ENCODE measurements at regions not wholly inside any gene's neighbourhood (a gene's known extent, or its start where the extent isn't known, plus 50 kb on each side); places are given as distances from the start of the nearest gene placed in this dataset.
A peak's percentile ranks its signal among the peaks of the same experiment; 100 is the strongest.

DNA sequence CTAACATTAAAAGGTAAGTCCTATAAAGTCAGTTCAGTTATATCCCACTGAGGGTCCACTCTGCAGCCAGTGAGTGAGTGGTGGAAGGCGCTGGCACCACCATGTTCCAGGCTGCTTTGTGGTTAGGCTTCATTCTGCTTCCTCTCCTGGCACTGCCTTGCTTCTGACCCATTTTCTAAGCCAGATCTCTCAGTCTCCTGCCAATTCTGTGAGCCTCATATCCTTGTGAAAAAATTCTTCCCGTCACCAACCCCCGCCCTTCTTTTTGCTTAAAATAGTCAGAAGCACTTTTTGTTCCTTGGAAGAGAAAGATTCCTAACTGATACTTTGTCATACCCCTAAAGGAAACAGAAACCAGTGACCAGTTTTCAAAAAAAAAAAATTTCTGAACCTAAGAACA, 139.8 kb upstream of the NCK2 start:
- H4K8ac ChIP-seq (ENCODE audit: extremely low read depth, insufficient read depth, low read length), result 0 out of 2 replicates have a peak overlapping the region, but pooled peaks have one; percentile 46
- ChIA-PET CTCF (ENCODE audit: partially characterized antibody) (no interaction called here), POLR2A (ENCODE audit: partially characterized antibody) (no interaction called here)
- H3K9me3 ChIP-seq (ENCODE audit: insufficient read depth in 2 of 2, low read depth in 1 of 2, low read length in 1 of 2), result no peaks in the 10 kb centered on the region
- H3K27me3 ChIP-seq (replicated peaks in 1 of 4; ENCODE audit: control insufficient read depth in 3 of 4, extremely low read depth in 1 of 4, insufficient read depth in 3 of 4, low read length in 3 of 4), result no peaks in the 10 kb centered on the region
- H3K4me1 ChIP-seq (replicated peaks in 1 of 4; ENCODE audit: control insufficient read depth in 3 of 4, insufficient read depth in 4 of 4, low read length in 3 of 4), result peaks cover 0 to 8% (median 3%) of the 10 kb centered on the region in 4 experiments; a peak in 3 of 7 replicates
- peak overlapping the region; percentile 29 for H4K91ac ChIP-seq (replicated peaks; ENCODE audit: insufficient read length, low read length)
- no peak overlapping the region for H3K4me3 ChIP-seq (ENCODE audit: extremely low read depth in 1 of 4, insufficient read depth in 2 of 4, low read depth in 3 of 4, low read length in 4 of 4)
- no peak overlapping the region; a peak in 1 of 4 replicates for H3K4me2 ChIP-seq (ENCODE audit: insufficient read depth in 1 of 2, low read depth in 2 of 2, low read length in 2 of 2)
- H3K79me1 ChIP-seq (ENCODE audit: low read depth, low read length), result no peaks in the 10 kb centered on the region
- H4K5ac ChIP-seq (ENCODE audit: insufficient read length, low read depth, low read length), result no peak overlapping the region
- H3K9ac ChIP-seq (replicated peaks in 1 of 4; ENCODE audit: extremely low read depth in 1 of 4, low read depth in 3 of 4, low read length in 3 of 4), result no peak overlapping the region
- H3K23ac ChIP-seq (ENCODE audit: insufficient read length), result no peak overlapping the region
- no peak overlapping the region for H3K4ac ChIP-seq (replicated peaks; ENCODE audit: insufficient read length, low read depth, low read length)
- H3K36me3 ChIP-seq (ENCODE audit: control insufficient read depth in 2 of 4, insufficient read depth in 4 of 4, low read length in 3 of 4), result no peaks in the 10 kb centered on the region
- peak overlapping the region; percentile 69 for H2BK120ac ChIP-seq (replicated peaks; ENCODE audit: low read depth, low read length)
- no peaks in the 10 kb centered on the region for H3K79me2 ChIP-seq (ENCODE audit: control insufficient read depth in 1 of 2, insufficient read depth in 2 of 2, low read length in 2 of 2)
- no peak overlapping the region for H2AK5ac ChIP-seq (ENCODE audit: low read depth, low read length)
- FAIRE-seq, result no peak
- H3K27ac ChIP-seq (ENCODE audit: low read depth, low read length), result no peak overlapping the region
- no peak for DNase-seq (ENCODE audit: low read depth in 1 of 2, low spot score in 2 of 2)
- no peak overlapping the region; the same call in 1 of the 2 replicates for H3K18ac ChIP-seq (ENCODE audit: extremely low read depth, low read length)
- H3K23me2 ChIP-seq (ENCODE audit: low read depth, low read length), result no peaks in the 10 kb centered on the region
- no peak overlapping the region for H3K14ac ChIP-seq (ENCODE audit: insufficient read length)
- H2BK20ac ChIP-seq (ENCODE audit: low read length), result 0 out of 2 replicates have a peak overlapping the region, but pooled peaks have one; percentile 64
- H2AFZ ChIP-seq (ENCODE audit: low read length), result no peak overlapping the region
- no peak overlapping the region for H2BK12ac ChIP-seq (ENCODE audit: low read depth, low read length)
- WGBS, 2 experiments (ENCODE audit: extremely low coverage in 1 of 2, insufficient coverage in 1 of 2, insufficient read length in 1 of 2, insufficient replicate concordance in 2 of 2, low coverage in 1 of 2, low lambda C conversion rate in 2 of 2, missing lambda C conversion rate in 1 of 2), result 78% methylated on average over 3 of the region's 3 CpGs; no CpG with 5 or more reads in 1 of the 2 experiments
- no peak overlapping the region for H2BK5ac ChIP-seq (ENCODE audit: low read depth, low read length)
- H3K56ac ChIP-seq (replicated peaks; ENCODE audit: insufficient read length, low read depth, low read length), result no peak overlapping the region
- no peaks in the 10 kb centered on the region for H4K20me1 ChIP-seq (replicated peaks in 1 of 2; ENCODE audit: control insufficient read depth in 1 of 2, insufficient read depth in 2 of 2, low read length in 2 of 2)
- no peak overlapping the region for H2BK15ac ChIP-seq (ENCODE audit: low read length)
- TF ChIP-seq, protein P1, sequence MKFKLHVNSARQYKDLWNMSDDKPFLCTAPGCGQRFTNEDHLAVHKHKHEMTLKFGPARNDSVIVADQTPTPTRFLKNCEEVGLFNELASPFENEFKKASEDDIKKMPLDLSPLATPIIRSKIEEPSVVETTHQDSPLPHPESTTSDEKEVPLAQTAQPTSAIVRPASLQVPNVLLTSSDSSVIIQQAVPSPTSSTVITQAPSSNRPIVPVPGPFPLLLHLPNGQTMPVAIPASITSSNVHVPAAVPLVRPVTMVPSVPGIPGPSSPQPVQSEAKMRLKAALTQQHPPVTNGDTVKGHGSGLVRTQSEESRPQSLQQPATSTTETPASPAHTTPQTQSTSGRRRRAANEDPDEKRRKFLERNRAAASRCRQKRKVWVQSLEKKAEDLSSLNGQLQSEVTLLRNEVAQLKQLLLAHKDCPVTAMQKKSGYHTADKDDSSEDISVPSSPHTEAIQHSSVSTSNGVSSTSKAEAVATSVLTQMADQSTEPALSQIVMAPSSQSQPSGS (IDR thresholded peaks at IDR 0.05; ENCODE audit: low read length), result no peak
- no peak for TF ChIP-seq EGR1 (IDR thresholded peaks at IDR 0.05; ENCODE audit: borderline replicate concordance, low read depth, low read length)
- no peak for TF ChIP-seq JUND (IDR thresholded peaks at IDR 0.05; ENCODE audit: low read length)
- TF ChIP-seq BCL11A (IDR thresholded peaks at IDR 0.05; ENCODE audit: low read depth in 2 of 2, low read length in 2 of 2), result no peak
- no peak for TF ChIP-seq KDM4A (IDR thresholded peaks at IDR 0.05; ENCODE audit: low read depth, low read length, severe bottlenecking)
- TF ChIP-seq, protein P2, sequence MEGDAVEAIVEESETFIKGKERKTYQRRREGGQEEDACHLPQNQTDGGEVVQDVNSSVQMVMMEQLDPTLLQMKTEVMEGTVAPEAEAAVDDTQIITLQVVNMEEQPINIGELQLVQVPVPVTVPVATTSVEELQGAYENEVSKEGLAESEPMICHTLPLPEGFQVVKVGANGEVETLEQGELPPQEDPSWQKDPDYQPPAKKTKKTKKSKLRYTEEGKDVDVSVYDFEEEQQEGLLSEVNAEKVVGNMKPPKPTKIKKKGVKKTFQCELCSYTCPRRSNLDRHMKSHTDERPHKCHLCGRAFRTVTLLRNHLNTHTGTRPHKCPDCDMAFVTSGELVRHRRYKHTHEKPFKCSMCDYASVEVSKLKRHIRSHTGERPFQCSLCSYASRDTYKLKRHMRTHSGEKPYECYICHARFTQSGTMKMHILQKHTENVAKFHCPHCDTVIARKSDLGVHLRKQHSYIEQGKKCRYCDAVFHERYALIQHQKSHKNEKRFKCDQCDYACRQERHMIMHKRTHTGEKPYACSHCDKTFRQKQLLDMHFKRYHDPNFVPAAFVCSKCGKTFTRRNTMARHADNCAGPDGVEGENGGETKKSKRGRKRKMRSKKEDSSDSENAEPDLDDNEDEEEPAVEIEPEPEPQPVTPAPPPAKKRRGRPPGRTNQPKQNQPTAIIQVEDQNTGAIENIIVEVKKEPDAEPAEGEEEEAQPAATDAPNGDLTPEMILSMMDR (IDR thresholded peaks at IDR 0.05; ENCODE audit: control extremely low read depth in 1 of 3, insufficient read depth in 1 of 3, low read depth in 1 of 3, low read length in 3 of 3), result no peak
- TF ChIP-seq CTBP2 (IDR thresholded peaks at IDR 0.05; ENCODE audit: borderline replicate concordance, insufficient read depth, insufficient read length, low read length), result no peak
- TF ChIP-seq SIX5 (IDR thresholded peaks at IDR 0.05; ENCODE audit: low read depth, low read length), result no peak
- no peak for TF ChIP-seq EP300 (IDR thresholded peaks at IDR 0.05; ENCODE audit: borderline replicate concordance in 1 of 2, low read depth in 2 of 2, low read length in 2 of 2)
- no peak for TF ChIP-seq TBP (IDR thresholded peaks at IDR 0.05; ENCODE audit: low read depth, low read length)
